ENCODE measurements at regions not wholly inside any gene's neighbourhood (a gene's known extent, or its start where the extent isn't known, plus 50 kb on each side); places are given as distances from the start of the nearest gene placed in this dataset.

- FAIRE-seq (no peak), DNase-seq (ENCODE audit: low read depth in 1 of 2, low spot score in 2 of 2) (no peak)
- POLR2A ChIA-PET (ENCODE audit: partially characterized antibody), result no interaction called here
Observed at GRCh38 chr7:102721-103120, 89.7 kb upstream of the FAM20C start.

More at GRCh38 chr7:102721-103120, 89.7 kb upstream of the FAM20C start:
- 47% methylated on average over 4 of the region's 14 CpGs; no CpG with 5 or more reads in 1 of the 2 experiments for WGBS, 2 experiments (ENCODE audit: extremely low coverage in 1 of 2, insufficient coverage in 1 of 2, insufficient read length in 1 of 2, insufficient replicate concordance in 2 of 2, low coverage in 1 of 2, low lambda C conversion rate in 2 of 2, missing lambda C conversion rate in 1 of 2)
- Histone ChIP-seq H3K4ac (replicated peaks; ENCODE audit: insufficient read length, low read depth, low read length) (no peak overlapping the region), H2AFZ (ENCODE audit: low read length) (no peak overlapping the region), H3K4me3 (ENCODE audit: extremely low read depth in 1 of 4, insufficient read depth in 2 of 4, low read depth in 3 of 4, low read length in 4 of 4) (no peak overlapping the region), H3K56ac (replicated peaks; ENCODE audit: insufficient read length, low read depth, low read length) (no peak overlapping the region), H2BK20ac (ENCODE audit: low read length) (no peak overlapping the region), H3K79me1 (ENCODE audit: low read depth, low read length) (peaks cover under 1% of the 10 kb centered on the region; the same call in 1 of the 2 replicates), H2AK5ac (ENCODE audit: low read depth, low read length) (no peak overlapping the region), H3K27me3 (replicated peaks in 1 of 4; ENCODE audit: control insufficient read depth in 3 of 4, extremely low read depth in 1 of 4, insufficient read depth in 3 of 4, low read length in 3 of 4) (no peaks in the 10 kb centered on the region; a peak in 1 of 7 replicates), H3K79me2 (ENCODE audit: control insufficient read depth in 1 of 2, insufficient read depth in 2 of 2, low read length in 2 of 2) (no peaks in the 10 kb centered on the region), H3K23ac (ENCODE audit: insufficient read length) (no peak overlapping the region), H3K27ac (ENCODE audit: low read depth, low read length) (no peak overlapping the region), H3K4me2 (ENCODE audit: insufficient read depth in 1 of 2, low read depth in 2 of 2, low read length in 2 of 2) (no peak overlapping the region), H2BK12ac (ENCODE audit: low read depth, low read length) (peak overlapping the region; percentile 75; the same call in 1 of the 2 replicates), H3K14ac (ENCODE audit: insufficient read length) (no peak overlapping the region), H3K4me1 (replicated peaks in 1 of 4; ENCODE audit: control insufficient read depth in 3 of 4, insufficient read depth in 4 of 4, low read length in 3 of 4) (peaks cover 2 to 6% (median 4%) of the 10 kb centered on the region in 4 experiments; a peak in 5 of 7 replicates), H4K91ac (replicated peaks; ENCODE audit: insufficient read length, low read length) (no peak overlapping the region), H3K18ac (ENCODE audit: extremely low read depth, low read length) (no peak overlapping the region), H2BK120ac (replicated peaks; ENCODE audit: low read depth, low read length) (no peak overlapping the region), H4K20me1 (replicated peaks in 1 of 2; ENCODE audit: control insufficient read depth in 1 of 2, insufficient read depth in 2 of 2, low read length in 2 of 2) (no peaks in the 10 kb centered on the region), H3K23me2 (ENCODE audit: low read depth, low read length) (no peaks in the 10 kb centered on the region), H2BK5ac (ENCODE audit: low read depth, low read length) (no peak overlapping the region), H3K36me3 (ENCODE audit: control insufficient read depth in 2 of 4, insufficient read depth in 4 of 4, low read length in 3 of 4) (no peaks in the 10 kb centered on the region; a peak in 1 of 8 replicates), H4K8ac (ENCODE audit: extremely low read depth, insufficient read depth, low read length) (no peak overlapping the region), H4K5ac (ENCODE audit: insufficient read length, low read depth, low read length) (no peak overlapping the region), H2BK15ac (ENCODE audit: low read length) (no peak overlapping the region), H3K9ac (replicated peaks in 1 of 4; ENCODE audit: extremely low read depth in 1 of 4, low read depth in 3 of 4, low read length in 3 of 4) (no peak overlapping the region), H3K9me3 (ENCODE audit: insufficient read depth in 2 of 2, low read depth in 1 of 2, low read length in 1 of 2) (peaks cover 0 to 3% of the 10 kb centered on the region in 2 experiments; a peak in 1 of 4 replicates)
- TF ChIP-seq TAF1 (IDR thresholded peaks at IDR 0.05; ENCODE audit: low read depth, low read length) (no peak), CBX5 (IDR thresholded peaks at IDR 0.05; ENCODE audit: low read depth, low read length) (no peak), CTBP2 (IDR thresholded peaks at IDR 0.05; ENCODE audit: borderline replicate concordance, insufficient read depth, insufficient read length, low read length) (no peak), RAD21 (IDR thresholded peaks at IDR 0.05 in 1 of 2, conservative IDR thresholded peaks at IDR 0.05 in 1 of 2; ENCODE audit: low read depth in 2 of 2, low read length in 2 of 2) (no peak)
- TF ChIP-seq, protein P1, sequence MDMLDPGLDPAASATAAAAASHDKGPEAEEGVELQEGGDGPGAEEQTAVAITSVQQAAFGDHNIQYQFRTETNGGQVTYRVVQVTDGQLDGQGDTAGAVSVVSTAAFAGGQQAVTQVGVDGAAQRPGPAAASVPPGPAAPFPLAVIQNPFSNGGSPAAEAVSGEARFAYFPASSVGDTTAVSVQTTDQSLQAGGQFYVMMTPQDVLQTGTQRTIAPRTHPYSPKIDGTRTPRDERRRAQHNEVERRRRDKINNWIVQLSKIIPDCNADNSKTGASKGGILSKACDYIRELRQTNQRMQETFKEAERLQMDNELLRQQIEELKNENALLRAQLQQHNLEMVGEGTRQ (IDR thresholded peaks at IDR 0.05; ENCODE audit: low read length), result no peak
- CTCF ChIA-PET (ENCODE audit: partially characterized antibody), result interaction anchor here (0.7 kb wide), 1 partner anchor 38 kb away, joined by 3 read pairs; no protein-coding TSS in a partner anchor

Measured in H1 (cell line).